Germinal center (tissue), 1 donor: ENCODE measurements at regions not wholly inside any gene's neighbourhood (a gene's known extent, or its start where the extent isn't known, plus 50 kb on each side); places are given as distances from the start of the nearest gene placed in this dataset.

ENCODE experiments used
- DNase-seq: peaks from one replicate; pipeline ENCODE4 v3.0.0; 2012; ENCODE audit warnings: mixed read lengths, low spot score

DNA sequence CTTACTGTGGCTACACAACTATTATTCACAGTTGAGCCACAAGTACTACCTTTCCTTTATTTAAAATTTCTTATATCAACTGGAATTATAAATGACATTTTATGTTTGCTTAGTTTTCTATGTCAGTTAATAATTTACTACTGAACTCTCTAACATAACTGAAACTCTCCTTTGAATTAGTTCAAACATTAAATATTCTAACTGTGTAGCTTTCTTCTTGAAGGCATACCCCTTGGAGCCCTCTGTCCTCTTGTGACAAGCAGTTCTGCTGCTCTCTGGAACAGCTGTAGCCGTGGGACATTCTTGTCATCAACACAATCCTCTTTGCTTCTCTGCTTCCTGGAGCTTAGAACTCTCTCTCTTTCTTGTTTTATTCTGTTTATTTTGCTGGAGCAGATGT lies 244.8 kb downstream of the NHLRC3 start:
- no peak for DNase-seq

- DNase-seq, result no peak
These were observed 246.6 kb downstream of the NHLRC3 start for GRCh38 chr13:39284801-39285388.
